ENCODE measurements at regions not wholly inside any gene's neighbourhood (a gene's known extent, or its start where the extent isn't known, plus 50 kb on each side); places are given as distances from the start of the nearest gene placed in this dataset.

DNA sequence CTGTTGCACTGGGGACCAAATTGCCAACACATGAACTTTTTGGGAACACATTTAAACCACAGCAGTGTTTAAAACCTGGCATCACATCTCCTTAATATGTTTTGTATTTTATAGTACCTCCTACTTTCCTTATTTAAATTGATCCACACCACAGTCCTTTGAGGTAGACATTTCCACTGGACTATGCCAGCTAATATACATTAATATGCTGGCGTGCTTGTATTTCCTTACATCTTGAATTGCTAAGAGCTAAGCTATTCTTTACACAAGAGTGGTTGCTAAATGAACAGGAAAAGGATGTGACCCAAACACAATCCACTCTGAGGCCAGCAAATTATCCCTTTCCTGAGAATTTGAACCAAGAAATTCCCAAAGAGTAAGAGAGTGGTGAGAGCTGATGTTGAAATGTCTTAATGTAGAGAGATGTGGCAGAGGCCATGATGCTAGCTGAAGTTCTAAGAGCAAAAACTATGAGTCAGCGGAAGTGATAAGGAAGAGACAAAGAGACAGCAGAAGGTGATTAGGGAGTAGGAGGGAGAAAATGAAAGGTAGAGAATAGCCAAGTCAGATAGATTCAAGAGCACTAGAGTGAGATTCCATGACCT is 131.2 kb downstream of the CD47 start:
- no peak overlapping the region for H3K27ac ChIP-seq (ENCODE audit: low read depth in 1 of 2, low read length in 2 of 2)
- WGBS (ENCODE audit: insufficient coverage): 67% methylated on average over 1 of the region's 2 CpGs
- no peaks in the 10 kb centered on the region for H3K9me3 ChIP-seq (replicated peaks in 1 of 2; ENCODE audit: control insufficient read depth in 1 of 2, insufficient read depth in 1 of 2, low read length in 2 of 2)
- Mint-ChIP-seq H3K27me3 (ENCODE audit: low read depth in 3 of 3) (peaks cover 0 to 4% (median 4%) of the 10 kb centered on the region in 3 donors), H3K9me3 (peaks cover 0 to 3% (median 0%) of the 10 kb centered on the region in 7 donors), H3K36me3 (no peaks in the 10 kb centered on the region), H3K4me3 (no peak overlapping the region), H3K4me1 (peaks cover 18% of the 10 kb centered on the region), H3K27ac (peak overlapping the region in 1 of 7 donors; percentile 44)
- H3K4me3 ChIP-seq (replicated peaks in 1 of 3; ENCODE audit: low read depth in 2 of 3, low read length in 3 of 3): no peak overlapping the region
- H2AFZ ChIP-seq (ENCODE audit: insufficient read depth, low read depth, low read length, poor library complexity, severe bottlenecking): no peak overlapping the region
- intact Hi-C loops (cut with micrococcal nuclease): no loop called here
- no peaks in the 10 kb centered on the region for H3K27me3 ChIP-seq (ENCODE audit: control insufficient read depth in 2 of 2, insufficient read depth in 2 of 2, low read length in 2 of 2)
- H4K20me1 ChIP-seq (ENCODE audit: insufficient read depth, low read length): no peaks in the 10 kb centered on the region
- no peak for DNase-seq
- no peaks in the 10 kb centered on the region for H3K36me3 ChIP-seq (replicated peaks in 1 of 2; ENCODE audit: control insufficient read depth in 1 of 2, insufficient read depth in 2 of 2, low read length in 2 of 2)
- H3K9ac ChIP-seq (ENCODE audit: insufficient read depth, low read length, poor library complexity, severe bottlenecking): no peak overlapping the region
- no peak overlapping the region for H3K4me2 ChIP-seq (replicated peaks; ENCODE audit: extremely low read depth, low read length, poor library complexity, severe bottlenecking)
- peaks cover 4 to 7% of the 10 kb centered on the region in 2 donors for H3K4me1 ChIP-seq (ENCODE audit: control insufficient read depth in 1 of 2, insufficient read depth in 2 of 2, low read length in 2 of 2)
- TF ChIP-seq, protein P1, sequence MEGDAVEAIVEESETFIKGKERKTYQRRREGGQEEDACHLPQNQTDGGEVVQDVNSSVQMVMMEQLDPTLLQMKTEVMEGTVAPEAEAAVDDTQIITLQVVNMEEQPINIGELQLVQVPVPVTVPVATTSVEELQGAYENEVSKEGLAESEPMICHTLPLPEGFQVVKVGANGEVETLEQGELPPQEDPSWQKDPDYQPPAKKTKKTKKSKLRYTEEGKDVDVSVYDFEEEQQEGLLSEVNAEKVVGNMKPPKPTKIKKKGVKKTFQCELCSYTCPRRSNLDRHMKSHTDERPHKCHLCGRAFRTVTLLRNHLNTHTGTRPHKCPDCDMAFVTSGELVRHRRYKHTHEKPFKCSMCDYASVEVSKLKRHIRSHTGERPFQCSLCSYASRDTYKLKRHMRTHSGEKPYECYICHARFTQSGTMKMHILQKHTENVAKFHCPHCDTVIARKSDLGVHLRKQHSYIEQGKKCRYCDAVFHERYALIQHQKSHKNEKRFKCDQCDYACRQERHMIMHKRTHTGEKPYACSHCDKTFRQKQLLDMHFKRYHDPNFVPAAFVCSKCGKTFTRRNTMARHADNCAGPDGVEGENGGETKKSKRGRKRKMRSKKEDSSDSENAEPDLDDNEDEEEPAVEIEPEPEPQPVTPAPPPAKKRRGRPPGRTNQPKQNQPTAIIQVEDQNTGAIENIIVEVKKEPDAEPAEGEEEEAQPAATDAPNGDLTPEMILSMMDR (IDR thresholded peaks at IDR 0.05): no peak
- no peaks in the 10 kb centered on the region for H3K79me2 ChIP-seq (ENCODE audit: insufficient read depth, low read length)

DNA sequence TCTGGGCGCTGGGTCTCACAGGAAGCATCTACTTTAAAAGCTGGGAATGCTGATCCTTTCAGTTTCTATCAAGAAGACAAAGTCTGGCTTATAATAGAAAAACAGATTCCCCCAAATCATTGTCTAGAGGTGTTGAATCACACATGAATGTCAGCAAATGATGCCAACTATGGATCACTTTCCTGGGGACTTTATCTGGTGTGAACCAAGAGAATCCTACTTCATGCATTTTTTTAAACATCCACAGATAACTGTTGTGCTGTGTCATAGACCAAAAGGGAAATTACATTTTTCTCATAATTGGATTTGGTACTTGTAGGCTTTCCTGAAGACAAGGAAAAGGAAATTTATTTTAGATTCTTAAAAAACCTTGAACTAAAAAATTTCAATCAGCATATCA is 132.7 kb downstream of the CD47 start:
- DNase-seq: no peak
- intact Hi-C loops (cut with micrococcal nuclease): no loop called here
- H3K9me3 Mint-ChIP-seq: peaks cover 0 to 3% (median 0%) of the 10 kb centered on the region in 7 donors
- H3K27ac Mint-ChIP-seq: no peak overlapping the region
- peaks cover 0 to 4% (median 4%) of the 10 kb centered on the region in 3 donors for H3K27me3 Mint-ChIP-seq (ENCODE audit: low read depth in 3 of 3)
- H3K36me3 Mint-ChIP-seq: no peaks in the 10 kb centered on the region
- Histone ChIP-seq H3K9me3 (replicated peaks in 1 of 2; ENCODE audit: control insufficient read depth in 1 of 2, insufficient read depth in 1 of 2, low read length in 2 of 2) (no peaks in the 10 kb centered on the region), H3K9ac (ENCODE audit: insufficient read depth, low read length, poor library complexity, severe bottlenecking) (no peak overlapping the region), H2AFZ (ENCODE audit: insufficient read depth, low read depth, low read length, poor library complexity, severe bottlenecking) (no peak overlapping the region), H3K4me2 (replicated peaks; ENCODE audit: extremely low read depth, low read length, poor library complexity, severe bottlenecking) (no peak overlapping the region), H3K27me3 (ENCODE audit: control insufficient read depth in 2 of 2, insufficient read depth in 2 of 2, low read length in 2 of 2) (no peaks in the 10 kb centered on the region), H4K20me1 (ENCODE audit: insufficient read depth, low read length) (no peaks in the 10 kb centered on the region), H3K27ac (ENCODE audit: low read depth in 1 of 2, low read length in 2 of 2) (no peak overlapping the region), H3K36me3 (replicated peaks in 1 of 2; ENCODE audit: control insufficient read depth in 1 of 2, insufficient read depth in 2 of 2, low read length in 2 of 2) (no peaks in the 10 kb centered on the region), H3K79me2 (ENCODE audit: insufficient read depth, low read length) (no peaks in the 10 kb centered on the region), H3K4me3 (replicated peaks in 1 of 3; ENCODE audit: low read depth in 2 of 3, low read length in 3 of 3) (no peak overlapping the region), H3K4me1 (ENCODE audit: control insufficient read depth in 1 of 2, insufficient read depth in 2 of 2, low read length in 2 of 2) (peaks cover 4 to 7% of the 10 kb centered on the region in 2 donors)
- WGBS (ENCODE audit: insufficient coverage): no CpG with 5 or more reads among the region's 1 CpG
- peaks cover 19% of the 10 kb centered on the region for H3K4me1 Mint-ChIP-seq
- TF ChIP-seq, protein P1 (IDR thresholded peaks at IDR 0.05): no peak
- no peak overlapping the region for H3K4me3 Mint-ChIP-seq
